Lung (tissue), 11 donors: ENCODE measurements at regions not wholly inside any gene's neighbourhood (a gene's known extent, or its start where the extent isn't known, plus 50 kb on each side); places are given as distances from the start of the nearest gene placed in this dataset.

Experiments used
- ATAC-seq: fragments of 200-7000 bp; cut with Tn5 transposase; one replicate; pipeline ENCODE4 v1.9.1; 2020; ENCODE audit warnings: moderate number of reproducible peaks; ENCODE audit not compliant: insufficient read depth, low FRiP score
- DNase-seq, 3 donors: peaks; one replicate each; pipeline ENCODE4 v3.0.0-alpha.2; 2013 to 2017
- H3K27ac ChIP-seq, 2 donors: one replicate each; pipeline ENCODE4 v1.5.1; 2013; ENCODE audit warnings: mild to moderate bottlenecking in 2 of 2, moderate library complexity in 2 of 2, control low read depth in 1 of 2, inconsistent platforms in 1 of 2, low read depth in 1 of 2, low read length in 1 of 2
- H3K27me3 ChIP-seq, 3 donors: one replicate each; pipeline ENCODE4 v1.5.1; 2013; ENCODE audit warnings: low read length in 2 of 3; ENCODE audit not compliant: control insufficient read depth in 3 of 3, insufficient read depth in 3 of 3
- H3K36me3 ChIP-seq, 4 donors: one replicate each; pipeline ENCODE4 v1.5.1; 2013; ENCODE audit warnings: low read length in 4 of 4, mild to moderate bottlenecking in 1 of 4, moderate library complexity in 1 of 4; ENCODE audit not compliant: control insufficient read depth in 4 of 4, insufficient read depth in 4 of 4
- H3K4me1 ChIP-seq, 5 donors: one replicate each; pipeline ENCODE4 v1.5.1; 2013; ENCODE audit warnings: low read length in 5 of 5, mild to moderate bottlenecking in 2 of 5, moderate library complexity in 1 of 5; ENCODE audit not compliant: control insufficient read depth in 5 of 5, insufficient read depth in 5 of 5
- H3K4me3 ChIP-seq: one replicate; pipeline ENCODE4 v1.5.1; 2013; ENCODE audit warnings: mild to moderate bottlenecking, control low read depth, moderate library complexity
- H3K9ac ChIP-seq, 2 donors: one replicate each; pipeline ENCODE4 v1.5.1; 2013; ENCODE audit warnings: low read length in 2 of 2, control low read depth in 1 of 2; ENCODE audit not compliant: insufficient read depth in 1 of 2
- H3K9me3 ChIP-seq, 4 donors: one replicate each; pipeline ENCODE4 v1.5.1; 2013; ENCODE audit warnings: low read length in 3 of 4, mild to moderate bottlenecking in 1 of 4, moderate library complexity in 1 of 4; ENCODE audit not compliant: control insufficient read depth in 4 of 4, insufficient read depth in 3 of 4
- WGBS, 2 donors: extraction: QIAGEN DNeasy Blood & Tissue Kit; methylation state at CpG; one replicate each; pipeline ENCODE4 v1.1.7; 2013; 5-methylcytosine and 5-hydroxymethylcytosine counted together
- TF ChIP-seq, protein P1 (sequence below): IDR thresholded peaks from 2 replicates; pipeline ENCODE4 v1.5.1; 2012; ENCODE audit warnings: mild to moderate bottlenecking; ENCODE audit errors: control extremely low read depth, extremely low read depth
- donor health status: control.
- donor health status: control.
- donor health status: Bipolar disorder and iron deficiency.
- donor health status: healthy.
- donor health status: DM: yes; HTN: yes; CAD: no.

DNA sequence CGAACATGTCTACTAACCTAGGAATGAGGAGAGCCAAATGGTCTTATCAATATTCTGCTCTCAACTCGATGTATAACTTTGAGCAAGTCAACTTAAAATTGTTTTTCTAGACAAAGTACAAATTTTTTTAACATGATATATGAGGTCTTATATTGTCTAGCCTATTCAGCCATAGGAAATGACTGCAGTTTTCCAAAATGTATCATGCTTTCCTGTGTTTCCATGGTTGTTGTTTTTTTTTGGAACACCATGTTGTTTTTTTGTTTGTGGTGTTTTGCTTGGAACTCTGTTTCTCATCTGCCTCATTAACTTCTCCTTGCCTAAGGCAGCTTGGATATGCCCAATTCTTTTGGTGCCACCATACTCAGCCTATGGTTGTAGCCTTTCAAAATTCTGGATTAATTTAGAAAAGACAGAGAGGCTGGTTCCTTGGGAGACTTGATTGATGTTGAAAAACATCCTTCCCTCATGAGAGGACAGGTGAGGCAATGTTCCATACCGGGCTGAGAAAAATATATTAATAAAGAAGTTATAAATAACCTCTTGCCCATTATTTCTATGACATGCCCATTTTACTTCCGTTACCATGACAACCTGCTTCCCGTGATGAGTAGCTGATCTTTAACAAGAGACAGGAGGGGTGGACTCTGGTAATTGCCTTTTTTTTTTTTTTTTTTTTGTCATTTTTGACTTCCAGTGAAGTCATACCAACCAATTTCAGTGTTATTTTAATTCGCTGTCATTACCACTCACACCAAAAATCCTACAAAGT lies 687.9 kb upstream of the GRM7 start:
- ATAC-seq: no peak
- Histone ChIP-seq H3K27ac (no peak overlapping the region), H3K9me3 (no peaks in the 10 kb centered on the region), H3K9ac (no peak overlapping the region), H3K27me3 (no peaks in the 10 kb centered on the region), H3K4me3 (no peak overlapping the region), H3K36me3 (no peaks in the 10 kb centered on the region), H3K4me1 (no peaks in the 10 kb centered on the region)
- TF ChIP-seq, protein P1, sequence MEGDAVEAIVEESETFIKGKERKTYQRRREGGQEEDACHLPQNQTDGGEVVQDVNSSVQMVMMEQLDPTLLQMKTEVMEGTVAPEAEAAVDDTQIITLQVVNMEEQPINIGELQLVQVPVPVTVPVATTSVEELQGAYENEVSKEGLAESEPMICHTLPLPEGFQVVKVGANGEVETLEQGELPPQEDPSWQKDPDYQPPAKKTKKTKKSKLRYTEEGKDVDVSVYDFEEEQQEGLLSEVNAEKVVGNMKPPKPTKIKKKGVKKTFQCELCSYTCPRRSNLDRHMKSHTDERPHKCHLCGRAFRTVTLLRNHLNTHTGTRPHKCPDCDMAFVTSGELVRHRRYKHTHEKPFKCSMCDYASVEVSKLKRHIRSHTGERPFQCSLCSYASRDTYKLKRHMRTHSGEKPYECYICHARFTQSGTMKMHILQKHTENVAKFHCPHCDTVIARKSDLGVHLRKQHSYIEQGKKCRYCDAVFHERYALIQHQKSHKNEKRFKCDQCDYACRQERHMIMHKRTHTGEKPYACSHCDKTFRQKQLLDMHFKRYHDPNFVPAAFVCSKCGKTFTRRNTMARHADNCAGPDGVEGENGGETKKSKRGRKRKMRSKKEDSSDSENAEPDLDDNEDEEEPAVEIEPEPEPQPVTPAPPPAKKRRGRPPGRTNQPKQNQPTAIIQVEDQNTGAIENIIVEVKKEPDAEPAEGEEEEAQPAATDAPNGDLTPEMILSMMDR: no peak
- no peak for DNase-seq
- WGBS, 2 donors: 77 to 86% methylated on average over 6 of the region's 6 CpGs

DNA sequence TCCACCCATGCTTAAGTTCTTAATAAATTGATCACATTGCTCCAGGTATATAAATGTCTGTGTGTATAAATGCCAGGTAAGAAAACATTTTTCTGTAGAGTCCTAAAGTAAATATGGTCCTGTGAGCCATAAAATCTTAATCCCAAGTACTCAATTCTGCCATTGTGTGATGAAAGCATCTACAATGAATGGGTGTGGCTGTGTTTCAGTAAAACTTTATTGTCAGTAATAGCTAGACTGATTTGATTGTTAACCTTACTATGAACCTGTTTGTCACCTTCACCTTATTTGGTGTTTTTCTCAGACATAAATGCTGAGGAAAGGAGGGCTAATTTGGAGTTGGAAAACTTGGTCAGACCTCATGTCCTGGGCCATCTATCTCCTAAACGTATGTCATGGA lies 683.5 kb upstream of the GRM7 start:
- TF ChIP-seq, protein P1: no peak
- Histone ChIP-seq H3K4me1 (no peaks in the 10 kb centered on the region), H3K27me3 (no peaks in the 10 kb centered on the region), H3K9ac (no peak overlapping the region), H3K4me3 (no peak overlapping the region), H3K27ac (no peak overlapping the region), H3K9me3 (no peaks in the 10 kb centered on the region), H3K36me3 (no peaks in the 10 kb centered on the region)
- WGBS, 2 donors: 76 to 88% methylated on average over 1 of the region's 1 CpG
- ATAC-seq: no peak
- DNase-seq: no peak

DNA sequence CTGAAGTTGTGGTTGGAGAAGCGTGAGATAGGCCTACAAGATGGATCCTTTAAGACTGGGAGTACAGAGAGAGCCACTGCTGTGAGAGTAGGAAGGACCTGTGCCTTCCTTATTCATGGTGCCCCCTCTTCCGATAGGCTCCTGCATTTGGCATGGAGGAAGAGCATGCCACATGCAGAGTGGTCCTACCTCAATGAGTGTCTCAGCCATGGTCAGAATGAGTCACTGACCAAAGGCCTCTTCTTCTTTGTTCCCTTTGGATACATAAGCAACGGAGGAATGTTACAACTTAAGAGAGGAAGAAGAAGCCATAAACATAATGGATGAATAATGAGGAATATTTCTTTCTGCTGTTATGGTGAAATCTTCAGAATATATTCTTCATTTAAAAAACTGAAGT lies 681.2 kb upstream of the GRM7 start:
- H3K9ac ChIP-seq: no peak overlapping the region
- 86 to 89% methylated on average over 3 of the region's 3 CpGs for WGBS, 2 donors
- H3K4me3 ChIP-seq: no peak overlapping the region
- ATAC-seq: no peak
- no peaks in the 10 kb centered on the region for H3K4me1 ChIP-seq
- no peak for DNase-seq
- H3K9me3 ChIP-seq: no peaks in the 10 kb centered on the region
- H3K36me3 ChIP-seq: no peaks in the 10 kb centered on the region
- no peak overlapping the region for H3K27ac ChIP-seq
- H3K27me3 ChIP-seq: no peaks in the 10 kb centered on the region
- TF ChIP-seq, protein P1: no peak

DNA sequence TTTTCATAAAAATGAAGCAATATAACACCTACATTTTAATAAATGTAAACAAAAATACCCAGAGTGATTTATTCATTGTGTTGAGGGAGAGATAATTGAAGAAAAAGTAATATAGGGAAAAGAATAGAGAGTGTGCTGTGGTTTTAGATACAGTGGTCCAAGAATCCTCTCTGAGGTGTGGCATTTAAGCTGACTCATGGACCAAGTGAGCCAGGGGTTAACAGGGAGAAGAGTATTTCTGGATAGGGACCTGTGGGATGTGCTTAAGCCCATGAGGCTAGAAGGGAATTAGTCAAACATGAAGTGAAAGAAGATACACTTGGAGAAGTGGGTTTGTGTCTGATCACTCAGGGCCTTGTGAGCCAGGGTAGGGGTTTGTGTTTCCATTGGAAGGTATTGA lies 680.7 kb upstream of the GRM7 start:
- no peaks in the 10 kb centered on the region for H3K27me3 ChIP-seq
- H3K9ac ChIP-seq: no peak overlapping the region
- no peak overlapping the region for H3K27ac ChIP-seq
- H3K4me3 ChIP-seq: no peak overlapping the region
- H3K4me1 ChIP-seq: no peaks in the 10 kb centered on the region
- TF ChIP-seq, protein P1: no peak
- ATAC-seq (no peak), DNase-seq (no peak)
- no peaks in the 10 kb centered on the region for H3K36me3 ChIP-seq
- H3K9me3 ChIP-seq: no peaks in the 10 kb centered on the region
